Esophagus squamous epithelium (tissue), 5 donors: ENCODE measurements at regions not wholly inside any gene's neighbourhood (a gene's known extent, or its start where the extent isn't known, plus 50 kb on each side); places are given as distances from the start of the nearest gene placed in this dataset.

Experiments
- DNase-seq: peaks from one replicate; lab custom pipeline; 2025; lab: John Stamatoyannopoulos, UW
- H3K27ac ChIP-seq, 4 donors: fragments of 200-600 bp; sonication (generic); one replicate each; pipeline ENCODE4 v1.5.1; 2016 to 2019; ENCODE audit warnings: mild to moderate bottlenecking in 1 of 4
- H3K27me3 ChIP-seq, 4 donors: fragments of 200-600 bp; sonication (generic); 1 replicate in 3 of 4; 2 replicates in 1 of 4; pipeline versions ENCODE4 v1.5.1 to v1.6.0; 2017 to 2021; ENCODE audit warnings: antibody characterized with exemption in 1 of 4
- H3K36me3 ChIP-seq, 3 donors: fragments of 200-600 bp; sonication (generic); one replicate each; pipeline ENCODE4 v1.5.1; 2016 to 2019
- H3K4me1 ChIP-seq, 3 donors: fragments of 200-600 bp; sonication (generic); one replicate each; pipeline ENCODE4 v1.5.1; 2017 to 2019
- H3K4me3 ChIP-seq, 4 donors: fragments of 200-600 bp; sonication (generic); 1 replicate in 3 of 4; 2 replicates in 1 of 4; pipeline ENCODE4 v1.5.1; 2016 to 2019; ENCODE audit warnings: mild to moderate bottlenecking in 2 of 4, moderate library complexity in 1 of 4
- H3K9me3 ChIP-seq, 3 donors: fragments of 200-600 bp; sonication (generic); one replicate each; pipeline ENCODE4 v1.5.1; 2016 to 2019
- CTCF ChIP-seq, 6 experiments: fragments of 450-650 bp in 4 of 6; fragments of 200-600 bp in 2 of 6; sonication (generic) in 2 of 6; IDR thresholded peaks; one replicate each; pipeline ENCODE4 v1.5.1; 2016 to 2019; ENCODE audit warnings: antibody characterized with exemption in 6 of 6, mild to moderate bottlenecking in 4 of 6, moderate library complexity in 4 of 6
- POLR2A ChIP-seq, 4 donors: fragments of 450-650 bp; IDR thresholded peaks; one replicate each; pipeline ENCODE4 v1.6.1; 2017; ENCODE audit warnings: antibody characterized with exemption in 4 of 4, mild to moderate bottlenecking in 4 of 4, moderate library complexity in 3 of 4
- WGBS, 2 donors: methylation state at CpG; one replicate each; pipeline ENCODE4 v1.1.5; 2018; 5-methylcytosine and 5-hydroxymethylcytosine counted together
- intact Hi-C: fragments of 100-400 bp; cut with DNase I; formaldehyde crosslinking; loops from one replicate; pipeline ENCODE4 v1.15.0; 2022
- donor health status: DM: yes; HTN: yes; CAD: no.

GRCh38 chr6:129773304-129773703 is 63.3 kb upstream of the ARHGAP18 start:
- H3K27ac ChIP-seq: no peak overlapping the region
- peaks cover 0 to 4% (median 0%) of the 10 kb centered on the region in 3 donors for H3K9me3 ChIP-seq
- H3K27me3 ChIP-seq: peaks cover 0 to 52% (median 0%) of the 10 kb centered on the region in 4 donors
- intact Hi-C loops: no loop called here
- WGBS, 2 donors: 63 to 83% methylated on average over 2 of the region's 2 CpGs
- H3K36me3 ChIP-seq: no peaks in the 10 kb centered on the region
- TF ChIP-seq POLR2A (IDR thresholded peaks at IDR 0.05) (no peak), CTCF (IDR thresholded peaks at IDR 0.05) (no peak)
- no peak overlapping the region for H3K4me3 ChIP-seq
- no peak for DNase-seq
- no peaks in the 10 kb centered on the region for H3K4me1 ChIP-seq

GRCh38 chr6:129771678-129772077 is 61.7 kb upstream of the ARHGAP18 start:
- 81 to 95% methylated on average over 4 of the region's 4 CpGs for WGBS, 2 donors
- no peak for DNase-seq
- Histone ChIP-seq H3K27ac (no peak overlapping the region), H3K36me3 (no peaks in the 10 kb centered on the region), H3K9me3 (no peaks in the 10 kb centered on the region), H3K27me3 (peaks cover 0 to 69% (median 4%) of the 10 kb centered on the region in 4 donors), H3K4me3 (no peak overlapping the region), H3K4me1 (peaks cover 0 to 11% (median 8%) of the 10 kb centered on the region in 3 donors)
- TF ChIP-seq CTCF (IDR thresholded peaks at IDR 0.05) (no peak), POLR2A (IDR thresholded peaks at IDR 0.05) (no peak)
- intact Hi-C loops: no loop called here

GRCh38 chr6:129767776-129768485 is 58.0 kb upstream of the ARHGAP18 start:
- DNase-seq: no peak
- Histone ChIP-seq H3K27me3 (peaks cover 0 to 100% (median 6%) of the 10 kb centered on the region in 4 donors), H3K9me3 (no peaks in the 10 kb centered on the region), H3K27ac (no peak overlapping the region), H3K36me3 (no peaks in the 10 kb centered on the region), H3K4me1 (peaks cover 0 to 11% (median 8%) of the 10 kb centered on the region in 3 donors), H3K4me3 (no peak overlapping the region)
- intact Hi-C loops: no loop called here
- WGBS, 2 donors: 57 to 66% methylated on average over 11 of the region's 11 CpGs
- no peak for TF ChIP-seq POLR2A (IDR thresholded peaks at IDR 0.05)
- TF ChIP-seq CTCF (IDR thresholded peaks at IDR 0.05): no peak

DNA sequence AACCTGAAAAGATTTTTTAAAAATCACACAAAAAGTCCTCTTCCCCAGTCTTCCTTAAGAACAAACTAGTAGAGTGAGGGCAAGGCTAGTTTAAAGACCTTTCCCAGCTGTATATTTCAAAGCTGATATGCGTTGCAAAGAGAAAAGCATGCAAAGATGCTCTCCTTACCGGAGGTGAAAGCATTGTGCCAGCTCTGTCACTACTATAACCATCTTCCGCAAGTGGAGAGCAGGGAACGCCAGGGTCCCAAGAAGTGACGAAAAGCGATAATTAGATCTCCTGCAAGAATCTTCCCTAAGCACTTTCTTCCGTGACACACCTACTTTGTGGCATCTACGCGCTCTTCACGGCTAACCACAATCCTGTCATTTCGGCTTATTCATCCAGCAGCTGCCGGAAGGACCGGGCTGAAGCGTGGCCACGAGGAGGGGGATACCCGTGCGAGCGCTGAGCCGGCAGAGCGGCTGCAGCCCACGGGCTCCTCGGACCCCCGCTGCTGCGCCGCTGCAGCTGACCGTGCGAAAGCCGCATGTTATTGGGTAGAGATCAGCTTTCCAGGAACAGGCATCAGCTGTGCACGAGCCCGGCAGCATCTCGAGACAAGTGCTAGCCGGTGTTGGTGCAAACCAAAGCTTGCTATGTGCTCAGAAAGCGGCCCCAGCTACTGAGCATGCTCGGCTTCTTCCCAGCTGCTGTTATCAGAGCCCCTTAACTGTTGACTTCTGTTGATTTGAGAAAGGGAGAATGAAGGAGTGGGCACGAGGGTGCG is 57.2 kb upstream of the ARHGAP18 start:
- Histone ChIP-seq H3K4me1 (peaks cover 0 to 11% (median 8%) of the 10 kb centered on the region in 3 donors), H3K9me3 (no peaks in the 10 kb centered on the region), H3K4me3 (peak overlapping the region in 3 of 4 donors; percentile 18 to 58 (median 33)), H3K27ac (no peak overlapping the region), H3K36me3 (no peaks in the 10 kb centered on the region), H3K27me3 (peaks cover 0 to 100% (median 6%) of the 10 kb centered on the region in 4 donors)
- no peak for DNase-seq
- TF ChIP-seq POLR2A (IDR thresholded peaks at IDR 0.05) (no peak), CTCF (IDR thresholded peaks at IDR 0.05) (no peak)
- 5% methylated on average over 12 to 13 of the region's 36 CpGs for WGBS, 2 donors
- intact Hi-C loops: no loop called here
